HG03460 (cell line): ENCODE measurements at regions not wholly inside any gene's neighbourhood (a gene's known extent, or its start where the extent isn't known, plus 50 kb on each side); places are given as distances from the start of the nearest gene placed in this dataset.
"Not testable (repeated sequence)": the region's sequence is repeated elsewhere in the genome, so short reads cannot be mapped to it uniquely, and the experiment has no call there.

Experiments
- ATAC-seq: cut with Tn5 transposase; IDR thresholded peaks from one replicate; pipeline ENCODE4 v1.9.1; 2021; ENCODE audit not compliant: unreplicated experiment

DNA sequence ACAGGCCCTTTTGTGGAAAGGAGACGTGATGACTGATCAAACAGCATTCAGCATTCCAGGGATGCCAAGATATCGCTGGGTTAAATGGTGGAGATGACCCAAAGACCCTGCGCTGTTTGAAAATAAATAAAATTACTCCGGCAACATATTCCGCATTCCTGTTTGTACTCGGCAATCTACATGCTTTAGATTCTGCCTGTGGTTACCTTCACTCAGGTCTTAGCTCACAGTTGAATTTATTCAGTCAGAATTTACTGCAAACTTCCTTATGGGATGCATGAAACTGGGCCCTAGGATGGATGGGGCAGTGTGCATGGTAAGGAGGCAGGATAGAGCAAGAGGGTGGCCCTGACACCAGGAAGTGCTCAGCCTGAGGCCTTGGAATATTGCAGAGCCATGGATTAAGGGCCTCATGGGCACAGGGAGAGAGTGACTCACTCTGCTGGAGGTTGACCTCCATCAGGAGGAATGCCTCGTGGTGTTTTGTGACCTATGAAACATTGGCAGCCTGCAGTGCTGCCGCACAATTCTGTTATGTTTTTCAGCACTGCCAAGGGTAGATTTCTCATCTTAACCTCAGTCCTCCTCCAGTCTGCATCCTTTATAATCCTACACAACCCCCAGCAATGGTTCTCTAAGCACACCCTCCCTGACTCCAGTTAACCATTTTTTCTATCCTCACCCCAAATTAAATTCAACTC, 321.4 kb downstream of the IRS1 start:
- no peak for ATAC-seq

DNA sequence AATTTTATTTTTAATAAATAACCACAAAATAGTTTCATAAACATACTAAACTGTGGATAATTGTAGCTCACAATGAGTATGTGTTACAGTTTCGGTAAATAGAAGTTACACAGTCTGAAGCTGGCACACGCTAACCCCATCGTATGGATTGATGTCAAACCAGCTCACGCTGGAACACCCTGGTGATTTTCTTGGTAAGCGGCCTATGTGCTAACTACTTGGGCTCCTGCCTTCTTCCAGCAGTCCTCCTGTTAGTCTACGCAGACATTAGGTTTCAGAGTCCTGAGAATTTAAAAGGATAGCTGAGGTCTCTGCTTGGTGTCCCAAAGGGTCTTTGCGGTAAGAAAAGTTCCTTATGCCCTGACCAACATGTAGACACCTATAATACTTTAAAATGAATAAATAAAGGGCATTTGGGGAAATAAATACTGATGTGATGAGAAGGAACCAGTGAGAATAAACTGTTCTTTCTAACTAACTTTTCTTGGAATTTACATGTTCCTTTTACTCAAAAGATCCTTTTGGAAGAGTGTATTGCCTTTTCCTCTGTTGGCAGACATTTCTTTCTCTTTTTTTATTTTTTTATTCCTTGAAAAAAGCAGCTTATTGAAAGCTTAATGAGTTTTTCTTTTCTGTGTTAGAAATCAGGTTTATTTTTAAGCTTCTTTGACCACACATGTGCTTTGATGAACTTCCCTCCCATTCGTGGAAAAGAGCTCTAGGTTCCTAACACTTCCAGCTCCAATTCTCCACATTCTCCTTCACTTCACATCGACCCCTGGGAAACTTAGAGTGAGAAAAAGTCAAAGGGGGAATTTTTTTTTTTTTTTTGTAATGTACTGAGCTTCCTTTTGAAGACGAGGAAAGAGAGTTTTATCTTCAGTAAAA, 322.2 kb downstream of the IRS1 start:
- ATAC-seq = no peak

DNA sequence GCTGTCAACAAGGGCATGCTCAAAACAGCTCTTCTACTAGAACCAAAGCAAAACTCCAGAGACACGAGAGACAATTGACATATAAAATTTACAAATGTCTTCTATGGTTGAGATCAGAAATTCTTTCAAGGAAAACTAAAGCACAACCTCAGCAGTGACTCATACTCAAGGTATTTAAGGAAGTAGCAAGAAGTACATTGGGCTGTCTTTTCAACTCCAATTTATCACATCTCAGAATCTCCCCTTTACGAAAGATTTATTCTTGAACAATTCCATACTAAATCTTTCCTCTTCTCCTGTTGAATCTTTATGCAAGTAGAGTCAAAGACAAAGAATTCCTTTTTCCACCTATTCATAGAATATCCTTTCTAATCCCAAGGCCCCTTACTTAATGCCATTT, 324.0 kb downstream of the IRS1 start:
- ATAC-seq = no peak

DNA sequence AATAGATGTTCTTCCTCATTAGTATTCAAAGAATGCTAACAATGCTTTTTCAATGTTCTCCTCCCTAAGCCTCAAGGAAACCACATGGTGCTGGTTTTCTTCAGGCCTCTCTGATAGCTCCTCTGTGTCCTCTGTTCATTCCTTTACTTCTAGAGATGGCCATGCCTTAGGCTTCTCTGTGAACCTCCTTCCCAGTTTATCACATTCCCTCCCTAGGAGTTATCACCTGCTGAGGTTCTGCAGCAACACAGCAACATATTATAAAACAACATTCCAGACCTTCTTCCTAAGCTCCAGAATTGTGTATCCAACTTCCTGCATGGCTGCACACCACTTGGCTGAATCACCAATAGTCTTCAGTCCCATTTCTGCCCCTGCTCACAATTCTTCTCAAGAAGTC, 325.5 kb downstream of the IRS1 start:
- ATAC-seq = no peak

DNA sequence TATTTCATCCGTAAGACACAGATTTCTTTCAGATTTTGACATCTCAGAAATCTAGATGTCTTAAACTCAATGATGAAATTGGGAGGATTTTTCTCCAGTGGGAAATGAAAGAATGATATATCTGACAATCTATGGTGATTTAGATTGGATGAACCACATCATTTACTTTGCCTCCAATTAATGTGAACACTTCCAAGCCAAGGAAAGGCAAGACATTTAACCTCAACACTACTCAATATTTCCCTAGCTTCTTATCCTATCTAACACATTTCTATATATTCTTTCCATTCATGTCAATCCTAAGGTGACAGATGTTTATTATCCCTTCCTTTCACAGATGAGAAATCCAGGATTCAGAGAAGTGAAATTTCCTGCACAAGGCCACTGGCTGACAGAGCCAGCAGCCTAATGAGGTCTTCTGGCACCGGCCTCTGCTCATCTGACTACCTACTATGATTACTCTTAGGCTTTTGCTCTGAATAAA, 327.6 kb downstream of the IRS1 start:
- ATAC-seq = no peak

DNA sequence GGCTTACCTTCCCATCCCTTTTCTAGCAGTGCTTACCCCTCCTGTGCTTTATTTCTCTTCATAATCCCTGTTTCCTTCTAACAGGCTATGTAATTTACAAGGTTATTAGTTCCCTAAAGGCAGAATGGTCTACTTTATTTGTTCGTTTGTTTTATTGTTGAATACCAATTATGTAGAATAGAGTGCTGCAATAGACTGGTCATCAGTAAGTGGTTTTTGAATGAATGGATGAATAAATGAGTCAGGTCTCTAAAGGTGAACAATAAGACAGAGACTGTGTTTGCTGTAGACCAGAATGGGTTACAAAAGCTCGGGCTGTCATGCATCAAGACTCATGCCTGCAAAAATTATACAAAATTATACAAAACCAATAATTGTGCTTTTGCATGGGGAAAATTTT, 332.0 kb downstream of the IRS1 start:
- no peak for ATAC-seq

DNA sequence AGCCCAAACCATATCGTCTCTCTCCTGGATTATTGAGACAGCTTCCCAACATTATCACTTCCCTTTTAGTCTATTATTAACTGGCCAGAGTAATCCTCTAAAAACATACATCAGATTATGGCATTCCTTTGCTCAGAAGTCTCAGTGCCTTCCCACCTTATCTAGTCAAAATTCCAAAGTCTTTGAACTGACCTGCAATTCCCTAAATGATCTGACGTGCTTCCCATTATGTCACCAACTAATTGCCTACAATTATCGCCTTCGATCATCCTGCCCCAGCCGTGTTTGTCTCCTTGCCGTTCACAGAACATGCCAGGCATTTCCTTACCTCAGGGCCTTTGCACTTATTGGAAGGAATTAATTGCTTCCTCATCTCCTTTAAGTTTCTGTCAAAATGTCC, 332.4 kb downstream of the IRS1 start:
- ATAC-seq = no peak

DNA sequence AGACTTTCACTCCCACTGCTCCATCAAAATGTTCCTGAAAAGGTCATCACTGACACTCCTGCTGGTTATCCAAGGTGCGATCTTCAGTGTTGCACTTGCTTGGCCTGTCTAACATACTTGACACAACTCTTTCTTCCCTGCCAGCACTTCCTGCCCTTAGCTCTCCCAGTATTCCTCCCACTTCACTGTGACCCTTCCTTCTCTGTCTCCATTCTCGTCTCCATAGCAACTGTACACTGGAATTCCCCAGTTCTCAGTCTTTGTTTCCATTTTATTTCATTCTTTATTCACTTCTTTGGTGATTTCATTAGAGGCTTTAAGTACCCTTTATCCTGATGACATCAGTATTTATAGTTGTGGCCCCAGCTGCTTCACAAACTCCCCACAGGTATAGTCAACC, 333.0 kb downstream of the IRS1 start:
- no peak for ATAC-seq

DNA sequence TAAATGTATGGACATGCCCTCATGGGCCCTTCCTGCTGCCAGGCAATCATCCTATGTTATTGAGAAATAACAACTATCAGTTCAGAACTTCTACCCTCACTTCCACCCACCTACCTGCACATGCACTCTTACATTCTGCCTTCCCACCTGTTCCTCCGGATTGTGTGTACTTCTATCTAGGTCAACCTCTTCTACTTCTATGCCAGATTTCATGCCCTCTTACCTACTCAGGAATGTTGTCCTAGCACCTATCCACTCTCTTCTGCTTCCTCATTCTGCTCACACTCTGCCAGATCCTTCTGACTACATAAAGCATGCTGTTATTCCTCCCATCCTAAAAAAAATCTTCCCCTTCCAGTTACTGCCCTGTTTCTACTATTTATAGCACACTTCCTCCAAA, 333.5 kb downstream of the IRS1 start:
- no peak for ATAC-seq

DNA sequence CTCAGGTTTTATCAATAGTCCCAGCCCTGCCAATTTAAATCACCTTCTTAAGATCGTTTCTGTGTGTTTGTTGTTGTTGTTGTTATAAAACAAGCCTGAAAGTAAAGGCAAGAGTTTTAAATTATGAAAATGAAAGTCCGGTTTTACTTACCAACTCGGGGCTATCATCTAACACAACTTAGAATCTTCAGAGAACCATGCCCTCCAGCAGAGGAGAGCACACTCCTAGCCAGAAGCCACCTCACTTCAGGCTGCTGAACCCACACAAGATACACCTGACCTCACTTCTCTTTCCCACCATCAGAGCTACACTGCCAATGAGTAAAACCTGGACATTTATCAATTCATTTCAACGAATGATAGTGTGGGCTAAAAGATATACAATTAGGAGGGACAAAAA, 335.2 kb downstream of the IRS1 start:
- ATAC-seq = no peak

DNA sequence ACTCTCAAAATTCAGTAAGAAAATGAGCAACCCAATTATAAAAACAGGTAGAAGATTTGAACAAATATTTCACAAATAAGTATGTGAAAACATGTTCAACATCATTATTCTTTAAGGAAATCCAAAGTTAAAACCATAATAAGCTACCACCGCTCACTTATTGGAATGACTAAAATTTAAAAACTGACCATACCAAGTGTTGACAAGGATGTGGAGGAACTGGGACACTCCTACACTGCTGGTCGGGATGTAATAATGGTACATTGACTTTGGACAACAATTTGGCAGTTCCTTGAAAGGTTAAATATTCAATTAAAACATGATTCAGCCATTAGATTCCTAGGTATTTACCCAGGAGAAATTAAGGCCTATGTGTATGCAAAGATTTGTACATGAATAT, 336.5 kb downstream of the IRS1 start:
- ATAC-seq = no peak

DNA sequence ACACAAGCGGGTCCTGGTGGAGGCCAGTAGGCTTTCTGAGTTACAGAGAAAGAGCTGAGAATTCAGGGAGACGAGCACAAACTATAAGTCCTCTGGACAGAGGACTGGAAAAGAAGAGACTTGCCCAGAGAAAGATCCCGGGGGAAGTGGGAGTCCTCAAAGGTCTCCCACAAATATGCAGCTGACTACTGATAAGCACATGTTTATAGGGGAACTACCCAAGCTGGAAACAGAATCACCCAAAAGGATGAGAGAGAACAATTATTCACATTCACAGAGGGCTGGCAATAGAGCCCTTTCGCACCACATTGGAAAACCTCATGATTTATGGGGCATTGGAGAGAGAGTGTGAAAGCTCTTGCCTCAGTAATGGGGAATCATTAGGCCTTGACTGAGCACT, 337.6 kb downstream of the IRS1 start:
- ATAC-seq = no peak

DNA sequence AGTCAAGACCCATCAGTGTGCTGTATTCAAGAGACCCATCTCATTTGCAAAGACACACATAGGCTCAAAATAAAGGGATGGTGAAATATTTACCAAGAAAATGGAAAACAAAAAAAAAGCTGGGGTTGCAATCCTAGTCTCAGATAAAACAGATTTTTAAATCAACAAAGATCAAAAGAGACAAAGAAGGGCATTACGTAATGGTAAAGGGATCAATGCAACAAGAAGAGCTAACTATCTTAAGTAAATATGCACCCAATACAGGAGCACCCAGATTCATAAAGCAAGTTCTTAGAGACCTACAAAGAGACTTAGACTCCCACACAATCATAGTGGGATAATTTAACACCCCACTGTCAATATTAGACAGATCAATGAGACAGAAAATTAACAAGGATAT, 343.5 kb downstream of the IRS1 start:
- not testable (repeated sequence) for ATAC-seq

DNA sequence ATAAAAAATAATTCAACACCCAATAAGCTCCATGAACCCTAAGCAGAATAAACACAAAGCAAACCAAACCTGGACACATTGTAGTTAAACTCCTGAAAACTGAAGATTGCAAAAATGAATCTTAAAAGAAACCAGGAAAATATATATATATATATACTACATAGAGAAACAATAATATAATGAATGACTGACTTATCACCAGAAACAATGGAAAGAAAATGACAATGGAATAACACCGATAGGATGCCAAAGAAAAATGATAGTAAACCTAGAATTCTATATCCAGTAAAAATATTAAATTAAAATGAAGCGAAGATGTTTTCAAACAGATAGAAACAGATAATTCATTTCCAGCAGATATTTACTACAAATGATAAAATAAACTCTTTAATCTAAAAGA, 346.9 kb downstream of the IRS1 start:
- no peak for ATAC-seq

DNA sequence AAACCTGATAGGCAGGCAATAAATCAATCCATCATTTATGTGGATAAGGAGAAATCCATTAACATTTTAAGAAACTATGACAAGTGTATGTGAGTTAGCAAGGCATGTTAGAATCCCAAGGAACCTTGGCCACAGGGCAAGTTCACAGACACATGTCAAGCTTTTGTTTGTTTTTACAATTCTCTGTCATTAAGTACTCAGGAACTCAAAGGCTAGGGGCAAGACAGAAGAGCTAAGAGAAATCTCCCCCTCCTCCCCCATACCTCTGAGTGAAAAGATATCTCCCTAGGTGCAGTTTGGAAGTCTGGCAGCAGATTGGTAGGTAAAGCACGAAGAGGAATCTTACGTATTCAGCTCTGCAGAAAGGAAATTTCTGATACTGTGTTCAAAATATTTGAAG, 348.1 kb downstream of the IRS1 start:
- no peak for ATAC-seq

DNA sequence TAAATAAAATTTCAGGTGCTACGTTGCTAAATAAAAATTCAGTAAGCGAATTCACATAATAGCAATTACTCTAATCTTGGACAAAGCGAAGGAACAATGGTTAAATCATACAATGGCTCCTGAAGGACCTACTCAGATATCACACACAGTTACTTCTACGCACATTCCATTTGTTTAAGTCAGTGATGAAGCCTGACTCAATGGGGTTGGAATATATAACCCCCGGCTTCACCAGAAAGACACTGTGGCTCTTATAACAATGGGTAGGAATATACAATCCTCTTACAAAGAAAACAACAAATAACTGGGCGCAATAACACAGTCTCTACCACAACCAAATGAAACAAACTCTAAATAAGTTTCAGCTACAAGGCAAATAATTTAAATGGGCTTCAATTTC, 349.5 kb downstream of the IRS1 start:
- no peak for ATAC-seq

DNA sequence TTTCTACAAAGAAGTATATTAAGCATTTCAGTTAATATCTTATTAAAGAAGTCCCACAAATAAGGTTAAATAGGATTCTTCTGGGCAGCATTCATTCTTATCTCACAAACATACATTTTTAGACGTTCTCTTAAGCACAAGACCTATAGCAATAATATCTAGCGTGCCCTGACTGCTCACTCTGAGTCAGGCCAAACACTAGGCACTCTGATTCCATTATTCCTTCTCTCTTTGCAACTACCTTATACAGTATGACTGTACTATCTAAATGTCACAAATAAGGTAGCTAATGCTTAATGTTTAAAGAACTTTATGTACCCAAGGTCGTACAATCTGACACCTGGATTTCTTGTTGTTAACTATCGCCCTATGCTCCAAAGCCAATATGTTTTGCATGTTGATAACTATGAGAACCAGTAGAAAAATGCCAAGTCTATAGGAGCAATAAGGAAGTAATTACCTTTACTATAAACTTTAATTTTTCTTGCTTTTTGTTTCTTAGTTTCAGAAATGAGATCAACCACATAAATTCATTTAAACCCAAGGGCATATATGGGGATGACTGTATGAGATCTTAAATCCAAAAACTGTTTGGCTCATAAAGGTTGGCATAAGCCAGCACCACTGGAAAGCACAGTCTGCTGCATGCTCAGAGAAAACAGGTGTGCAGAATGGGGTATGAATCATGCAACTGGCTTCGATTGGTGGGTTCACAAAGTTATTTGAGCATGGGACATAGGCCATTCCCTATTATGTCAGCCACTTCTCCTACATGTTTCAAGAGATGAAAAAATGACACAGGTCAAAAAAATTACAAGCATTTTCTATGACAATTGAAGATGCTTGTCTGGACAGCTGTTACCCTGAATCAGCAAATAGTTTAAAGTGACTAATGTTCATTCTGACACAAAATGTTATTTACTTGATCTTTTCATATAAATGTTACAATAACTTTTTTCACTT, 352.0 kb downstream of the IRS1 start:
- ATAC-seq = no peak

DNA sequence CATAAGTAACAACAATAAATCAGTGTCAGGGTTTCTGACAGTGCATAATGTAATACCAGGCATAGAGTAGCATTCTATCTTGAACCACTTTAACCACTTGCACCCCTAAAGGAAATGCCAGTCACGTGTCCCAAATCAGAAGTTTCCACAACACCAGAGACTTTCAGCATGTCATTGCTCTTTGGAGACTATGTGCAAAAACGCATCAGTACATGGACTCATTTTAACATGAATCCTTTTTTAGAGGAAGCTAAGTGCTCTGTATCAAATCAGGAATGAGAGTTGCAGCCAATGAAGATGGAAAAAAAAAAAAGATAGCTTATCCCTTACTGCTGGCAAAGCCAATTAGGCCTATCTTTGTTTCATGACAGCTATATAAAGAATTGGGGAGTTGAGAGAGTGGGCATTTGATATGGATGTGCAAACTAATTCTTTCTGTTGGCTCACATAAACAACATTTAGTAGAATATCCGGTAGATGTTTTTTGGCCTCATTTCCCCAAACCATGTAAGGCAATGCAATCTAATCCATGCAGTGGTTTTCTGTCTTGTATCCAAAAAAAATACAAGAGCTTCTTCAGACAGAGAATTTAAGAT, 353.1 kb downstream of the IRS1 start:
- no peak for ATAC-seq

DNA sequence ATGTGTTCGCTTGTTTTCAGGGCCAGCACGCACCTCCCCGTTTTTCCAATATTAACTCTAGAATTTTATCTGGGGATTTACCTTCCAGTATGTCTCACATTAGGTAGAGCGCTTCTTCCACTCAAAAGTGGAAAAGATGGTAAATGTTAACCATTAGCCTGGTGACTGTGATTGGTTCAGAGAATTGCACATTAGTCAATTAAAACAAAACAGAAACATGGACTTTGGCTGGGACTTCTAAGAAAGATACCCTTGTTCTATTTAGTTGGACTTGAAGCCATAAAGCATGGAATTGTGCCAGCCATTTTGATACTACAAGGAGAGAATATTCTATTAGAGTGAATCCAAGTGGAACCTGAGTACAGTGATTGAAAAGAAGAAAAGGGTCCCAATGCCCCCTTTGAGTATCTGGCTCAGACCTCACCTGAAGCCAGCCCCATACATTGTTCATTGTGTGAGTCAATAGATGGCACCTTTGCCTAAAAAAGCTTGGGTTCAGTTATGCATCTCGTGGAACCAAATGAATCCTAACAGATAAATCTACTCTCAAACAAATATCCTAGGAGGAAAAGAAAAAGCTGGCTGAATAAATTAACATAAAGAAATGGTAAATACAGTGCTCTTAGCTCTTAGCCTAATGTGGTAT, 354.3 kb downstream of the IRS1 start:
- ATAC-seq = no peak

DNA sequence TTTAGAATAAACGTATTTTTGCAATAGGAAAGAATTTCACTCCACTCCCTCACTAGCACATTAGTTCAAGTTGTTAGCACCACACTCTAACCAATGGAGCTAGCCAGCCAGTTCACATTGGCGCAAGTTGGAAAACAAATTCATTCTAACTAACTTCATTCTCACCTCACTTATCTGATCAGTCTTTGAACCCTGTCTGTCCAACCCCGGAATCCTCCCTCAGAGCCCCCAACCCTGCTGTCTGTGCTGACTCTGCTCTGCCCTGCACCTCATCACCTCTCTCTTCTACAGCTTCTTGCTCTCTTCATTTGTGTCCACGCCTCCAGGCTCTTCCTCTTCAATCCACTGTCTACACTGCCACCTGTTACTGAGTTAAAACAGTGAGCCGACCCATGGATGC, 356.5 kb downstream of the IRS1 start:
- ATAC-seq = no peak
